SK-N-MC (cell line): ENCODE measurements at regions not wholly inside any gene's neighbourhood (a gene's known extent, or its start where the extent isn't known, plus 50 kb on each side); places are given as distances from the start of the nearest gene placed in this dataset.

Experiments
- EZH2 ChIP-seq: fragments of 200-600 bp; sonication (generic); IDR thresholded peaks from one replicate; pipeline ENCODE4 v1.6.1; 2017; ENCODE audit warnings: antibody characterized with exemption
- POLR2AphosphoS5 ChIP-seq: IDR thresholded peaks from 2 replicates; pipeline ENCODE4 v1.6.1; 2012; ENCODE audit warnings: mild to moderate bottlenecking, low read depth, low read length, borderline replicate concordance

DNA sequence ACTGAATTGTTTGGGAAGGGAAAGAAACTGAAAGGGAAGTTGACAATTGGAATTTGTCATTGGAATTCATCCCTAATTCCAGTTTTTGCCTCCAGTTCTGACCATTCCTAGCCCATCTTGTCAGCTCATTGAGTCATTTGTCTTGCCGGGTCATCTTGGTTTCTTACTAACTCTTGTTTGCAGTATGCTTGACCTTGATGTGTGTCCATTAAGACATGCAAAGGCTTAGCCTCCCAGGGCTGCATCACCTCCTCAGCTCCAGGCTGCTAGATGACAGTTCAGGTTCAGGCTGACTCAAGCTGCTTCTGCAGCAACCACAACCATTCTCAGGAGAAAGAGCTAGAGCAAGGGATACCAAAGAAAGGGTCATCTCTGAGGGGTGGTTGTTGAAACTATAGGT, 151.3 kb upstream of the PTGFR start:
- no peak for TF ChIP-seq POLR2AphosphoS5
- TF ChIP-seq EZH2: no peak
